ENCODE measurements at regions not wholly inside any gene's neighbourhood (a gene's known extent, or its start where the extent isn't known, plus 50 kb on each side); places are given as distances from the start of the nearest gene placed in this dataset.

DNA sequence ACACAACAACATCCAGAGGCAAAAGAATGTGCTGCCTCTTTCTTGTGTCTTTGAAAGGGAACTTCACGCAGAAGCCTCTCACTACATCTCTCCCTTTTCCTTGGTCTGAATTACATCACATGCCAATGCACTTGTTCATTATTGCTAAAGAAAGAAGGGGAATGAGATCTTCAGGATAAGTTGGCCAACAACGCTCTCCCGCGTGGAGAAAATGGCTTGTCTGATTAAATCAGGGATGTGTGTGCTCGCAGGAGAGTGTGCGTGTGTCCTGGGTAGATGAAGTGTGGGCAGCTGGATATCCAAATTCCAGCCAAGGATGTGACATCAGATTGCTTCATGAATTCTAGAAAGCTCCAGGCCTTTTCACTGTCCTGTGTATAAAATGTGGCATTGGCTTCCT, 541.6 kb upstream of the FZD8 start:
- Histone ChIP-seq H3K27me3 (no peaks in the 10 kb centered on the region), H3K36me3 (no peaks in the 10 kb centered on the region), H3K27ac (no peak overlapping the region), H3K4me1 (peaks cover 0 to 10% (median 0%) of the 10 kb centered on the region in 3 donors), H3K4me3 (no peak overlapping the region), H3K9me3 (no peaks in the 10 kb centered on the region)
- 88 to 93% methylated on average over 4 to 6 of the region's 6 CpGs for WGBS, 2 donors
- TF ChIP-seq, protein P1, sequence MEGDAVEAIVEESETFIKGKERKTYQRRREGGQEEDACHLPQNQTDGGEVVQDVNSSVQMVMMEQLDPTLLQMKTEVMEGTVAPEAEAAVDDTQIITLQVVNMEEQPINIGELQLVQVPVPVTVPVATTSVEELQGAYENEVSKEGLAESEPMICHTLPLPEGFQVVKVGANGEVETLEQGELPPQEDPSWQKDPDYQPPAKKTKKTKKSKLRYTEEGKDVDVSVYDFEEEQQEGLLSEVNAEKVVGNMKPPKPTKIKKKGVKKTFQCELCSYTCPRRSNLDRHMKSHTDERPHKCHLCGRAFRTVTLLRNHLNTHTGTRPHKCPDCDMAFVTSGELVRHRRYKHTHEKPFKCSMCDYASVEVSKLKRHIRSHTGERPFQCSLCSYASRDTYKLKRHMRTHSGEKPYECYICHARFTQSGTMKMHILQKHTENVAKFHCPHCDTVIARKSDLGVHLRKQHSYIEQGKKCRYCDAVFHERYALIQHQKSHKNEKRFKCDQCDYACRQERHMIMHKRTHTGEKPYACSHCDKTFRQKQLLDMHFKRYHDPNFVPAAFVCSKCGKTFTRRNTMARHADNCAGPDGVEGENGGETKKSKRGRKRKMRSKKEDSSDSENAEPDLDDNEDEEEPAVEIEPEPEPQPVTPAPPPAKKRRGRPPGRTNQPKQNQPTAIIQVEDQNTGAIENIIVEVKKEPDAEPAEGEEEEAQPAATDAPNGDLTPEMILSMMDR (IDR thresholded peaks at IDR 0.05), result no peak
- TF ChIP-seq POLR2A (IDR thresholded peaks at IDR 0.05), result no peak
- intact Hi-C loops (cut with DNase I), result no loop called here
- no peak for DNase-seq

DNA sequence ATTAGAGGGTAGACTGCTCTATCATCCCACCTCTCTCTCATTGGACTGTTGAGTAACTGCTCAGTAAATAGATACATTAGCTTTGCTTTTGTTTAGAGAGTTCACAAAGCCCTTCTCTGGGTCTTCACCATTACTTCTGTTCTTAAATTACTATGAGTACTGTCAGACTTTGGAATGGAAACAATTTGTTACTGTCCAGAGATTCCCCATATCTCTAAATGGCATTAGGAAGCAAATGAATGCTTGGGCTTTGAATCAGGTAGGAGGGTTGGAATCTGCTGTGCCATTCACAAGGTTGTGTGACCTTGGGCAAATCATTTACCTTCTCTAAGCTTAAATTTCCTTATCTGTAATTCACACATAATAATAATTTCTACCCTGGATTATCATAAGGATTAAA, 541.0 kb upstream of the FZD8 start:
- H3K27ac ChIP-seq, result no peak overlapping the region
- H3K27me3 ChIP-seq, result no peaks in the 10 kb centered on the region
- intact Hi-C loops (cut with DNase I), result no loop called here
- no peaks in the 10 kb centered on the region for H3K9me3 ChIP-seq
- H3K36me3 ChIP-seq, result no peaks in the 10 kb centered on the region
- H3K4me1 ChIP-seq, result peaks cover 0 to 5% (median 0%) of the 10 kb centered on the region in 3 donors
- TF ChIP-seq, protein P1 (IDR thresholded peaks at IDR 0.05), result no peak
- no peak for TF ChIP-seq POLR2A (IDR thresholded peaks at IDR 0.05)
- no peak overlapping the region for H3K4me3 ChIP-seq
- DNase-seq, result no peak

DNA sequence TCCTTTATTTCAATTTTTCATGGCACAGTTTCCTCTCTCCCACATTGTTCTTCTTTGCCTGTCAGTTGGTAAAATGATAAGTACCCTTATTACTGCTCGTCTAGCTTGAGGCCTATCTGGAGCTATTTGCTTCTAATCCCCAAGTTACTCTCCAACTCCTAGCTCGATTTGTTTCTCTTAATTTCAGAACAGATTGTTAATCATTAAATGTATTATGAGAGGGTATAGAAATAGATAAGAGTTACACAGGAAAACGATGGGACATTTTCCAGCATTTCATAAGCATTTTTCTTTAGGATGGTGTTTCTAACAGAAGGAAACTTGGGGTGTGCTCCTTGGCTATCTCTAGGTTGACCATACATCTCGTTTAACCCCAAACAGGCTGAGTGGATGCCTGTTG, 540.5 kb upstream of the FZD8 start:
- H3K4me3 ChIP-seq, result no peak overlapping the region
- no peak for DNase-seq
- intact Hi-C loops (cut with DNase I), result no loop called here
- no peak for TF ChIP-seq POLR2A (IDR thresholded peaks at IDR 0.05)
- TF ChIP-seq, protein P1 (IDR thresholded peaks at IDR 0.05), result no peak
- H3K36me3 ChIP-seq, result no peaks in the 10 kb centered on the region
- 62 to 65% methylated on average over 4 of the region's 4 CpGs for WGBS, 2 donors
- H3K27me3 ChIP-seq, result no peaks in the 10 kb centered on the region
- H3K27ac ChIP-seq, result no peak overlapping the region
- no peaks in the 10 kb centered on the region for H3K9me3 ChIP-seq
- peaks cover 0 to under 1% (median 0%) of the 10 kb centered on the region in 3 donors for H3K4me1 ChIP-seq

DNA sequence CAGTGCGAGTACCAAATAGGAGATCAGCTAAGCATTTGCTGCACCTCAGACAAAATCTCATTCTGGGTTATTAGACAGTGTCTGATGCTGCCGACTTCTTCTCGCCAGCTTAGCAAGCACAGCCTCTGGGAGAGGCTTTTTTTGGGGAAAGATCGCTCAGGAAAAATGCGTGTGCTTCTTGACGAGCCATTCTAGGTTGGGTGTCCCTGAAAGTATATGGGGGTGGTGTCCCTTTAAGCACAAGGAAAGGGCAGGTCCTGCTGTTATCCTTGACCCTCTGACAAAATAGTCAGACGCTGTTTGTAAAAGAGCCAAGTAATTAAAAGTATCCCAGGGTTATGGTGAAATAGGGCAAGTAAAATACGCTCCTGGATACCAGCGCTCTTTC, 540.1 kb upstream of the FZD8 start:
- Histone ChIP-seq H3K4me3 (no peak overlapping the region), H3K9me3 (no peaks in the 10 kb centered on the region), H3K27ac (no peak overlapping the region), H3K36me3 (no peaks in the 10 kb centered on the region), H3K27me3 (no peaks in the 10 kb centered on the region), H3K4me1 (no peaks in the 10 kb centered on the region)
- no peak for DNase-seq
- intact Hi-C loops (cut with DNase I), result no loop called here
- TF ChIP-seq, protein P1 (IDR thresholded peaks at IDR 0.05), result no peak
- no peak for TF ChIP-seq POLR2A (IDR thresholded peaks at IDR 0.05)
- 75 to 81% methylated on average over 8 to 9 of the region's 9 CpGs for WGBS, 2 donors

DNA sequence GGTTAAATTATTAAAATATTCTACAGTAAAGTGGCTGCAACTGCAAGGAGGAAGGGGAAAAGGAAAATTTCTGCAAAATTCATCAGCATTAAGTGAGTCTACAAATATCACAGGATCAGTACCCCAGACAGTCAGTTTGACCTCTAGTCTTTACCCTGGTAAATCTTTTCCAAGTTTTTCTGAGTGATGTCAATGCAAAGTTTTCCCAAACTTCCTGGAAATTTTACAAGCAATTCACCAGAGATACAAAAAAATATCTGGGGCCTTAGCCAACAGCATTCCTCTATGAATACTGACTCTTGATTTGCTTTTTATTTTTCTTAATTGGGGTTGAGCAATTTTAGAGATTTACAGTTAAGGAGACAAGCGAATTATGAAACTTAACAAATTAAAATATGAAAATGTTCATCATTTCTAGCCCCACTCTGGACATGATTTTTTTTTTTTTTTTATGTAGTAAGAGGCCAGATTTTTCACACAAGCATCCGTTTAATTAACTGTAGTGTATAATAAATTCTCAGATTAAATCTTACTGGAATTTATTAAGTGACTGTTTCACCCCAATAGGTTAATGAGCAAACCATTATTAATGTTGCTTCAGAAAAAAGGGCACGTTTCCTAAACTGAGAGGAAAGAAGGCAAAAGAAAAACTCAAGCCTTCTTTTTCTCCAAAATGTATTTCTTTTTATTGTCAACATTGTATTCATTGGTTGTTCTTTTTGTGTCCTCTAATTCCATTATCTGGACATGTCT, 539.5 kb upstream of the FZD8 start:
- DNase-seq, result no peak
- Histone ChIP-seq H3K4me3 (no peak overlapping the region), H3K4me1 (no peaks in the 10 kb centered on the region), H3K27me3 (no peaks in the 10 kb centered on the region), H3K9me3 (no peaks in the 10 kb centered on the region), H3K27ac (no peak overlapping the region), H3K36me3 (no peaks in the 10 kb centered on the region)
- WGBS, 2 donors, result 51 to 56% methylated on average over 3 of the region's 3 CpGs
- intact Hi-C loops (cut with DNase I), result no loop called here
- TF ChIP-seq POLR2A (IDR thresholded peaks at IDR 0.05), result no peak
- TF ChIP-seq, protein P1 (IDR thresholded peaks at IDR 0.05), result no peak
